GM12878 (cell line): ENCODE measurements at regions not wholly inside any gene's neighbourhood (a gene's known extent, or its start where the extent isn't known, plus 50 kb on each side); places are given as distances from the start of the nearest gene placed in this dataset.

Experiments used
- ATAC-seq: fragments of 200-7000 bp; cut with Tn5 transposase; 3 replicates; pipeline ENCODE4 v1.9.1; 2020; ENCODE audit warnings: mild to moderate bottlenecking, moderate library complexity
- BruUV-seq: library from RNA; stranded (reverse); fragments of 400-500 nt; replicated peaks from 2 replicates; lab custom pipeline; 2021; lab: Mats Ljungman, UMichigan
- CTCF ChIA-PET: fragments of 300-600 bp; sonication (Branson Sonifier 250); formaldehyde crosslinking; extraction: SDS; loops from one replicate; lab custom pipeline; 2021; ENCODE audit warnings: inconsistent platforms; lab: Yijun Ruan, JAX
- POLR2A ChIA-PET: fragments of 350-600 bp; formaldehyde crosslinking; extraction: SDS; loops from one replicate; lab custom pipeline; 2021; ENCODE audit warnings: inconsistent platforms; lab: Charles Lee
- RAD21 ChIA-PET: fragments of 300-600 bp; sonication (Branson Sonifier 250); formaldehyde crosslinking; loops from one replicate; lab custom pipeline; 2023; ENCODE audit warnings: antibody characterized with exemption; ENCODE audit not compliant: unreplicated experiment; lab: Charles Lee
- SMC1A ChIA-PET: fragments of 300-600 bp; sonication (Branson Sonifier 250); formaldehyde crosslinking; loops from one replicate; lab custom pipeline; 2023; ENCODE audit not compliant: unreplicated experiment, uncharacterized antibody; lab: Charles Lee
- DNase-seq: peaks from one replicate; pipeline ENCODE4 v3.0.0-alpha.2; 2011; ENCODE audit warnings: low read depth, low spot score
- FAIRE-seq: peaks from 3 replicates; lab custom pipeline; 2011; peaks lifted over from hg19 to GRCh38; lab: Jason Lieb, UNC
- H2AFZ ChIP-seq: 2 replicates; pipeline ENCODE4 v1.6.0; 2011; ENCODE audit warnings: low read depth, low read length, control low read depth; ENCODE audit not compliant: control insufficient read depth
- H3K27ac ChIP-seq: 2 replicates; pipeline ENCODE4 v1.5.1; 2011; ENCODE audit warnings: control low read depth; ENCODE audit not compliant: control insufficient read depth, insufficient read depth
- H3K27me3 ChIP-seq, 2 experiments: replicated peaks in 1 of 2; 2 replicates each; pipeline versions ENCODE4 v1.6.0 to v1.6.1; 2011; ENCODE audit warnings: low read length in 1 of 2; ENCODE audit not compliant: control insufficient read depth in 2 of 2, insufficient read depth in 2 of 2
- H3K36me3 ChIP-seq, 2 experiments: 2 replicates each; pipeline ENCODE4 v1.5.1; 2011; ENCODE audit warnings: low read length in 1 of 2; ENCODE audit not compliant: control insufficient read depth in 2 of 2, insufficient read depth in 2 of 2
- H3K4me1 ChIP-seq: 2 replicates; pipeline ENCODE4 v1.6.1; 2011; ENCODE audit warnings: mild to moderate bottlenecking, low read length, moderate library complexity, mixed read lengths; ENCODE audit not compliant: control insufficient read depth, insufficient read depth
- H3K4me2 ChIP-seq: 2 replicates; pipeline ENCODE4 v1.6.0; 2011; ENCODE audit warnings: control low read depth; ENCODE audit not compliant: control insufficient read depth, insufficient read depth
- H3K4me3 ChIP-seq: fragments of 200-600 bp; sonication (generic); 2 replicates; pipeline ENCODE4 v1.5.1; 2016
- H3K79me2 ChIP-seq: 2 replicates; pipeline ENCODE4 v1.6.0; 2011; ENCODE audit warnings: low read length; ENCODE audit not compliant: control insufficient read depth, insufficient read depth
- H3K9ac ChIP-seq: 2 replicates; pipeline ENCODE4 v1.8.0; 2011; ENCODE audit warnings: low read length, control low read depth, mixed read lengths; ENCODE audit not compliant: control insufficient read depth, insufficient read depth
- H3K9me3 ChIP-seq: replicated peaks from 3 replicates; pipeline ENCODE4 v1.5.1; 2011; ENCODE audit warnings: mild to moderate bottlenecking, low read length; ENCODE audit not compliant: control insufficient read depth, insufficient read depth
- H4K20me1 ChIP-seq: 2 replicates; pipeline ENCODE4 v1.6.0; 2011; ENCODE audit not compliant: control insufficient read depth, insufficient read depth
- BCL3 ChIP-seq: IDR thresholded peaks from 2 replicates; pipeline ENCODE4 v1.6.1; 2011; ENCODE audit warnings: borderline replicate concordance, low read depth, mild to moderate bottlenecking, moderate library complexity, low read length; ENCODE audit not compliant: insufficient read depth, poor library complexity, severe bottlenecking
- BRCA1 ChIP-seq: IDR thresholded peaks from 2 replicates; pipeline ENCODE4 v1.6.1; 2011; ENCODE audit warnings: low read depth, low read length, improper control_type of control experiment
- EED ChIP-seq: sonication (generic); IDR thresholded peaks from 2 replicates; pipeline ENCODE4 v1.6.1; 2016; ENCODE audit warnings: antibody characterized with exemption, low read depth
- EGR1 ChIP-seq, 2 experiments: IDR thresholded peaks; 1 replicate in 1 of 2; 2 replicates in 1 of 2; pipeline ENCODE4 v1.6.1; 2011 to 2012; ENCODE audit warnings: low read depth in 2 of 2, low read length in 2 of 2, borderline replicate concordance in 1 of 2, mild to moderate bottlenecking in 1 of 2, moderate library complexity in 1 of 2
- EP300 ChIP-seq, 2 experiments: fragments of 150-350 bp in 1 of 2; IDR thresholded peaks; 2 replicates each; pipeline ENCODE4 v1.6.1; 2011 to 2012; ENCODE audit warnings: low read depth in 2 of 2, low read length in 2 of 2, borderline replicate concordance in 1 of 2, improper control_type of control experiment in 1 of 2, inconsistent platforms in 1 of 2; ENCODE audit not compliant: control insufficient read depth in 1 of 2
- ESRRA ChIP-seq: IDR thresholded peaks from 2 replicates; pipeline ENCODE4 v1.6.1; 2012; ENCODE audit warnings: mild to moderate bottlenecking, low read length, improper control_type of control experiment
- HDAC6 ChIP-seq: fragments of 200-600 bp; sonication (generic); IDR thresholded peaks from one replicate; pipeline ENCODE4 v1.8.0; 2017; ENCODE audit warnings: antibody characterized with exemption; ENCODE audit not compliant: unreplicated experiment
- KAT2A ChIP-seq: conservative IDR thresholded peaks from 2 replicates; pipeline ENCODE4 v1.6.1; 2011; ENCODE audit warnings: low read depth, low read length; ENCODE audit not compliant: control insufficient read depth
- KLF5 ChIP-seq: fragments of 450-650 bp; IDR thresholded peaks from 2 replicates; pipeline ENCODE4 v1.6.1; 2014; ENCODE audit warnings: mild to moderate bottlenecking; ENCODE audit not compliant: partially characterized antibody
- MLLT1 ChIP-seq: fragments of 450-650 bp; IDR thresholded peaks from 2 replicates; pipeline ENCODE4 v1.6.1; 2016; ENCODE audit warnings: mild to moderate bottlenecking
- MYB ChIP-seq: fragments of 150-350 bp; IDR thresholded peaks from 2 replicates; pipeline ENCODE4 v1.6.1; 2014; ENCODE audit warnings: mild to moderate bottlenecking, low read depth, low read length, borderline replicate concordance
- MYC ChIP-seq: IDR thresholded peaks from 2 replicates; pipeline ENCODE4 v1.6.1; 2011; ENCODE audit warnings: mild to moderate bottlenecking, low read length, moderate library complexity, inconsistent platforms; ENCODE audit not compliant: insufficient read depth, insufficient replicate concordance, insufficient read length, severe bottlenecking
- REST ChIP-seq: IDR thresholded peaks from 2 replicates; pipeline ENCODE4 v1.6.1; 2012; ENCODE audit warnings: mild to moderate bottlenecking, low read depth, low read length
- SMC3 ChIP-seq: IDR thresholded peaks from 2 replicates; pipeline ENCODE4 v1.6.1; 2011; ENCODE audit warnings: low read length, improper control_type of control experiment, borderline replicate concordance
- ZBTB33 ChIP-seq: fragments of 450-650 bp; IDR thresholded peaks from 2 replicates; pipeline ENCODE4 v1.6.1; 2017; ENCODE audit warnings: mild to moderate bottlenecking
- ZNF24 ChIP-seq: fragments of 450-650 bp; IDR thresholded peaks from 2 replicates; pipeline ENCODE4 v1.6.1; 2017; ENCODE audit warnings: antibody characterized with exemption, mild to moderate bottlenecking
- ZSCAN29 ChIP-seq: fragments of 450-650 bp; IDR thresholded peaks from 2 replicates; pipeline ENCODE4 v1.6.1; 2017; ENCODE audit warnings: mild to moderate bottlenecking, moderate library complexity
- WGBS: methylation state at CpG from one replicate; pipeline ENCODE4 v1.1.6; 2016; ENCODE audit warnings: low lambda C conversion rate; ENCODE audit not compliant: insufficient replicate concordance, insufficient coverage; ENCODE audit errors: missing lambda C conversion rate; 5-methylcytosine and 5-hydroxymethylcytosine counted together
- in situ Hi-C: fragments of 300-500 bp; cut with MboI; formaldehyde crosslinking; loops from 9 replicates; pipeline ENCODE4 v1.14.3; 2018; ENCODE audit warnings: mixed read lengths
- intact Hi-C: fragments of 100-400 bp; cut with micrococcal nuclease; formaldehyde crosslinking; loops from one replicate; pipeline ENCODE4 v1.14.2; 2022; ENCODE audit not compliant: unreplicated experiment

GRCh38 chr1:40921522-40921921, 58.0 kb upstream of the CTPS1 start:
- WGBS = 25% methylated on average over 4 of the region's 4 CpGs
- Histone ChIP-seq H3K27me3 (no peaks in the 10 kb centered on the region), H3K4me3 (no peak overlapping the region), H2AFZ (no peak overlapping the region), H3K9ac (no peak overlapping the region), H4K20me1 (no peaks in the 10 kb centered on the region), H3K4me2 (no peak overlapping the region), H3K79me2 (no peaks in the 10 kb centered on the region), H3K9me3 (no peaks in the 10 kb centered on the region), H3K4me1 (no peaks in the 10 kb centered on the region), H3K27ac (no peak overlapping the region), H3K36me3 (no peaks in the 10 kb centered on the region)
- intact Hi-C loops = no loop called here
- ATAC-seq (no peak), DNase-seq (no peak), FAIRE-seq (no peak)
- RAD21 ChIA-PET = no interaction called here
- CTCF ChIA-PET = interaction anchor here (1.0 kb wide), 1 partner anchor 30 kb away, joined by 3 read pairs; no protein-coding TSS in a partner anchor
- in situ Hi-C loops = no loop called here
- no TSS peak for BruUV-seq
- POLR2A ChIA-PET = no interaction called here
- SMC1A ChIA-PET = no interaction called here
- TF ChIP-seq EP300 (IDR thresholded peaks at IDR 0.05; ENCODE audit: borderline replicate concordance in 1 of 2, control insufficient read depth in 1 of 2, low read depth in 2 of 2, low read length in 2 of 2) = no peak
- TF ChIP-seq KLF5 = no peak
- no peak for TF ChIP-seq EGR1 (IDR thresholded peaks at IDR 0.05; ENCODE audit: borderline replicate concordance in 1 of 2, low read depth in 2 of 2, low read length in 2 of 2)
- no peak for TF ChIP-seq MYC
- TF ChIP-seq ZBTB33 = no peak
- TF ChIP-seq REST = no peak
- TF ChIP-seq BCL3 = no peak
- TF ChIP-seq ZSCAN29 = no peak
- no peak for TF ChIP-seq ZNF24
- no peak for TF ChIP-seq SMC3
- TF ChIP-seq MYB = no peak
- TF ChIP-seq EED = no peak
- no peak for TF ChIP-seq HDAC6
- no peak for TF ChIP-seq ESRRA
- TF ChIP-seq MLLT1 = no peak
- no peak for TF ChIP-seq BRCA1
- no peak for TF ChIP-seq KAT2A
